Esophagus squamous epithelium (tissue), 4 donors: ENCODE measurements at regions not wholly inside any gene's neighbourhood (a gene's known extent, or its start where the extent isn't known, plus 50 kb on each side); places are given as distances from the start of the nearest gene placed in this dataset.

Experiments used
- CTCF ChIP-seq, 6 experiments: fragments of 450-650 bp in 4 of 6; fragments of 200-600 bp in 2 of 6; sonication (generic) in 2 of 6; IDR thresholded peaks; one replicate each; pipeline ENCODE4 v1.5.1; 2016 to 2019; ENCODE audit warnings: antibody characterized with exemption in 6 of 6, mild to moderate bottlenecking in 4 of 6, moderate library complexity in 4 of 6
- POLR2A ChIP-seq, 4 donors: fragments of 450-650 bp; IDR thresholded peaks; one replicate each; pipeline ENCODE4 v1.6.1; 2017; ENCODE audit warnings: antibody characterized with exemption in 4 of 4, mild to moderate bottlenecking in 4 of 4, moderate library complexity in 3 of 4

DNA sequence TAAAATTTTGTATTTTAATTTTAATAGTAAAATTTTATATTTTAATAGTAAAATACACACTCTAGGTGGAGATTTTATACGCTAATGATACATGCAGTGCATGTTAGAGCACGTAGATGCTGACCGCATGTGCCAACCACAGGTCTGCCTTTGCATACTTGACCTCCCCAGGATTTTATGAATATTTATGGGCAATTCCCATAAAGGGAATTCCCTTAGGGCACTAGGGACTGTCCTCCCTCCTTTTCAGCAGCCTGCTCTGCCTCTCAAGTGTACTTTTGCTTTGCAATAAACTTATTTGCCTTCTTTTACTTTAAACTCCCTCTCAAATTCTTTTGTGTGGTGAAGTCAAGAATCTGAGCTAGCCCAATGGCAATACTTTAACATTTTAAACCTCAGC is 217.7 kb upstream of the CDH8 start:
- no peak for TF ChIP-seq POLR2A (IDR thresholded peaks at IDR 0.05)
- no peak for TF ChIP-seq CTCF (IDR thresholded peaks at IDR 0.05)
